ENCODE measurements at regions not wholly inside any gene's neighbourhood (a gene's known extent, or its start where the extent isn't known, plus 50 kb on each side); places are given as distances from the start of the nearest gene placed in this dataset.

DNA sequence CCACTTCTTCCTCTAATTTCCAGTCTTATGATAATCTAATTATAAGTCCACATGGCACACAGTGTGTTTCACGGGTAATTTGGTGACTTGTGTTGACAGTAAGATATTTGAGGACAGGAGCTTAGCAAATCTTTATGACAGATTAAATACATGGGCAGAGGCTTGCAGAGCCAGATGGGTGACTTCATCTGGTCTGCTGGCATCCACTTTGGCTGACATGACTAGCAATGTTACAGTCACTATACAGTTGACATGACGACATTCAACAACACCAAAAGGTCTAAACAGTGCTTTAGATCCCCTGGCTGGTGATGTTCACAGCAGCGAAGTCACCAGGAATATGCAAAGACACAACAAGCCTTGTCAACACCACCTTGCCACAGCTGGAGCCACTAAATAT lies 147.2 kb downstream of the ETS2 start:
- no peak for DNase-seq

DNA sequence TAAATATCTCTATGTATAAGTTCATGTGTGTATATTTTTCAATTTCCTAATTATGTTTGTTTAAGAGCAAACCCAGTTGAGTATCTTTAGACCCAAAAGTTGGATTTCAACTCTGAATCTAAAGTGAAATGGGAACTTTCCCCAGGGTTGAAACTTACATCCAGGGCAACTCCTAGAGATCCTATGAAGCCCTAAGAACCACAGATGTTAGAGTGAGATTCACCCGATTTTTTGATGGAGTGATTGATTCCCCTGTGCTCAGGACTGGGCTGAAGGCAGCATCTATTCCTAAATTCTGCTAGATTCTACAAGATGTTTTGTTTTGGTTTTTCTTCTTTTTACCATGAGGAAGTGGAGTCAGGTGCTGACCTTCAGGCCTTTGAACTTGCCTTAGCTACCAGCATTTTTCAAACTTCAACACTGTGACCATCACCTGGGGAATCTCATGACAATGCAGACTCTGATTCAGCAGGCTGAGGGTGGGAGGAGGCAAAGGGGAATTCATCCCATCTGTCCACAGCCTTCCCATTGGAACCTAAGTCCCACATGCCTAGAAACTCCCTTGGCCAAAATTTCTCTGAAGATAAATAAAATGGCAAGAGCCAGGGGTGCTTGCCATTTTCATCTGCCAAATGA lies 145.5 kb downstream of the ETS2 start:
- DNase-seq, result no peak

DNA sequence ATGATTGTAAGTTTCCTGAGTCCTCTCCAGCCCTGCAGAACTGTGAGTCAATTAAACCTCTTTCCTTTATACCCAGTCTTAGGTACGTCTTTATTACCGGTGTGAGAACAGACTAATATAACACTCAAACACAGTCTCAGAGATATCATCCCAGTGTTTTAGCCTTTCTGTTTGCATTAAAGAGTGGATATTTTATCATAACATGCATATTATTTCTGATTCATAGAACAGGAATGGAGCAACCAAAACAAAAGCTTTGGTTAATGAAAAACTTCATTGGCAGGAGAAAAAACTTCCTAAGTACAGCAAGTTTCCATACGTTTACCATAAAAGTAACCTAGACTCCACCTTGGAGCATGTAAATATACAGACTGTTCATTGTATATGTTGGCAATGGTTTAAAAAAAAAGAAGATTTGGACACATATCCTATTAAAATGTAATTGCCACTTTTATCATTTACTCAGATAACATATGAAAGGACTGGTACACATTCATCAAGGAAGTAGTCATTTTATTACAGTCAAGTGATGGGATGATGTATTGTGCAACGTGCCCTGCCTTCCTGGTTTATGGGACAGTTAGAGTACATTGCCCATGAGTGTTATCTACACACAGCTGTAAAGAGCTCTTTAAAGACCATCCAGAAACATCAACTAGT lies 144.8 kb downstream of the ETS2 start:
- DNase-seq, result no peak

GRCh38 chr21:38949070-38949380 lies 143.3 kb downstream of the ETS2 start:
- DNase-seq, result no peak

DNA sequence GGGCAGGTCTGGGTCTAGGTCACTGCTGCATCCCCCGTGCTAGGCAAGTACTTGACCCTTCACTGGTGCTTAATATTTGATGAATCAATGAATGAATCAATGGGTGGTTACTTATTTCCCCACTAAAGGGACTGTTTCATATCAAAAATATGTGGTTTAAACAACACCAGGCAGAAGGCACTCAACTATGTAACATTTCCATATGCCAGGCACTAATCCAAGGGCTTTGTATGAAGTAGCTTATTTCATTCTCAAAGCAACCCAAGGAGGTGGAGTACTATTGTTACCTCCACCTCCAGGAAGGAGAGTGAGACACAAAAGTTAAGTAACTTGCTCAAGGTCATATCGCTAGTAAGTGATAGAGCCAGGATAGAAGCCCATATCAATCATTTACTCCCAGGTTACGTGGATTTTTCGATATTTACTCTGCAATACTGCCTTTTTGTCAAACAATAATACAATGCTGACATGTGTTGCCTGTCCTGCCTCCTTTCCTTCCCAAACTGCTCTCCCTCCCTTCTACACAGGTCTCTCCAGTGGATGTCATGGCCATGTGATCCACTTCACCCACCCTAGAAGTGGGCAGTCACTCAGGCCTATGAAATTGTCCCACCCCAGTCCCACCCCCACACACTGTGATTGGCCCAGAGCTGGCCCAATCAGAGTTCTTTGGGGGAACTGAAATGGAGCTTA lies 142.8 kb downstream of the ETS2 start:
- no peak for DNase-seq

DNA sequence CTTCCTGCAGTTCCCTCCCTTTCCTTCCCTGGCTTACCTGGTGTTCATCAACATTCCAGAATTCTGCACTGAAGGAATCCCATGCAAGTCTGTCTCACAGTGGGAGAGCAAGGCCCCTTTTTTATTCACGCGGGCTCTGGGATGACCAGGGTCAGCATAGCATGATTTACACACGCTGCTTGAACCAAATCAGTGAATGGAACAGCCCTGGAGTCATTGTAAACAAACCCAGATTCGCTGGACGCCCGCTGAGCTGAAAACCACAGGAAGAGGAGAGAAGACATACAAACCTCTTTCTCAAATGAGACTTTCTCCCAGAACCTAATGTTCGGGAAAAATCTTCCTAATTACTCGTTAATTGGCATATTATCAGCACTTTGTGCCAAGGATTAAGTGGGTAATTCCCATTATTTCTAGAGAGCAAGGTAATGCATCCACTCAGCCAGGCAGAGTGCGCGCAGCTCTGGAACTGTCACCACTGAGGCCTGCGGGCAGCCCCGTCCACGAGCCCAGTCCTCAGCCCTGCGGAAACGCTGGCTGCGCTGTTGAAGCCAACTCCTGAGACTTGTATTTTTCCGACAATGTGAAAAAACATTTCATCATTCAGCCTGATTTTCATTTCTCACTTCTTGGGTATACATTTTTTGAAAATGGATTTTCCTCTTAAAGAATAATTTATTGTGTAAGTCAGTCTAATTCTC lies 140.0 kb downstream of the ETS2 start:
- no peak for DNase-seq

GRCh38 chr21:38944903-38945302 lies 139.2 kb downstream of the ETS2 start:
- DNase-seq, result no peak

- no peak for DNase-seq
These were observed 138.7 kb downstream of the ETS2 start for GRCh38 chr21:38944402-38944801.

DNA sequence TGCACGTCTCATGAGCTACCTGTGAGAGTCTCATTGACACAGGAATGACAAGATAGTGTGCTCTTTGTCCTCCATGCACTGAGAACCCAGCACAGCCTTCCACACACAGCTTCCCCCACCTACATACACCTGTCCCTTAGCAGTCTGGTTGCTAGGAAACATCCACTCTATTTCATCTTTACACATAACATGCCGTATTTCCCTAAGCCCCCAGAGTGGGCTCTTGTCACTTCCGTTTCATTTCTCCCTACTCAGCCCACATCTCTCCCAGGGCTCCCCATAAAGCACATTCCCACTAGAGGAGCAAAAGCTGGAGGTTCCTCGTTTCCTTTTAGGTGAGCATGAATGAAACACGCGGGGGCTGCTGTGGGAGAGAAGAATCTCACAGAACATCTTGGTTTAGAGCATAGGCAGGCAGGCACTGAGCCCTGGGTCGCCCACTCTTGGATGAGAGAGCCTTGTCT lies 137.1 kb downstream of the ETS2 start:
- DNase-seq, result no peak

DNA sequence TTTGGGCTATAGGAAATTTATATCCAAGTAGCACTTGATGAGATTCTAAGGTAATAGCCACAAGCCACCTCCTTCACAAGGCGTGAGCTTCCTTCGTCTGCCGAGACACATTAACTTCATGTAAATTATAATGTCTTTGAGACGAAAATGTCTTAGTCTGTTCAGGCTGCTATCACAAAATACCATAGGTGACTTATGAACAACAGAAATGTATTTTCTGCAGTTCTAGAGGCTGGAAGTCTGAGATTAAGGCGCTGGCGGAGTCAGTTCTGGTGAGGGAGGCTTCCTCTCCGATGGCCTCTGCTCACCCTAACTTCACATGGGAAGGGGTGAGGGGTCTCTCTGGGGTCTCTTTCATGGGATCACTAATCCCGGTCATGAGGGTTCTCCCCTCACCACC lies 133.0 kb downstream of the ETS2 start:
- no peak for DNase-seq

- DNase-seq, result no peak
These were observed 132.6 kb downstream of the ETS2 start for GRCh38 chr21:38938343-38938742.

DNA sequence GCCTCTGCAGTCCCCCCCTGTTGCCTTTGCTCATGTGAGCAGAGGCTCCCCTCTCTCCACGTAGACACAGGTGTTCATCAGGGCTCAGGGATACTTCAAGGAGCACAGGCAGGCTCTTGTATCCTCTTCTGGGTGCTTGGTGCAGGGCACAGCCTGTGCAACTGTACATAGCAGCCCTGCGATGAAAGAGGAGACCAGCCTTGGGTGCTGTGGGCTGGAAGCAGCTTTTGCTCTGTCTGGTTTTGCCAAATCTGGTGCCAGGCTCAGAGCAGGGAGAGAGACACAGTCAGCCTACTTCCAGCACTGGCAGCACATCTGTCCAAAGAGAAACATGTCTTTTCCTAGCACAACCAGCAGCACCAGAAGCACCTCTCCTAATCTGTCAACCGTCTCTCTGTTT lies 132.1 kb downstream of the ETS2 start:
- DNase-seq, result no peak

GRCh38 chr21:38937286-38937790 lies 131.6 kb downstream of the ETS2 start:
- DNase-seq, result no peak

DNA sequence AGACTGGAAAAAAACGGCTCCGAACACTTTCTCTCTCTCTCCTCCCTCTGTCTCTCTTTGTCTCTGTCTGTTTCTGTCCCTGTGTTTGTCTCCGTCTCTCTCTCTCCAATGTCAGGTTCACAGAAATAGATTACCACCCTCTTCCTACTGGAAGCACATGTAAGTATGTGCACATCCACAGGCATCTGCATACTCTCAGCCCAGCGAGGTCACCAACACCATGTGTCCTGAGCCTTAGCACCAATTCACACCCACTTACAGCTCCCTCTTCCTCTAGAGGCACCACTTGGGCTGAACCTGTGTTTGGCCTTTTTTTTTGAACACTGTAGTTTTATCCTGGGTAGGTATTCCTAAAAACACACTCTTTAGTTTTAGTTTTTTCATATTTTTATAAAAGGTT lies 130.5 kb downstream of the ETS2 start:
- DNase-seq, result no peak

GRCh38 chr21:38933731-38934130 lies 128.0 kb downstream of the ETS2 start:
- DNase-seq, result no peak

DNA sequence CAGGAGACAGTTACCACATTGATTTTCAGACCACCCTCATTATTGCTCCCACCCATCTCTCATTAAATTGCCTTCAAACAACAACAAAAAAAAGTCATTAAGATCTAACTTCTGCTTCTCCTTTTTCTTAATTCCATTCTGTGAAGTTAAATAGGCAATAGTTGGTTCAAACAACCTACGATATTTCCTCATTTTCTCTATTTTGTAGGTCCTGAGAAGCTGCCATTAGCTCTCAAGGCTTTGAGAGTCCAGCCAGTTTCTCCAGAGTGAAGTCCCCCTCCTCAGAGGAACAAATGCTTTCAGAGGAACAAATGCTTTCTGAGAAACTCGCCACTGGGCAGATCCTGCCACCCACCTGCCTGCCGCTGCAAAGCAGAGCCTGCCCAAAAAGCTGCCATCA lies 125.6 kb downstream of the ETS2 start:
- no peak for DNase-seq

DNA sequence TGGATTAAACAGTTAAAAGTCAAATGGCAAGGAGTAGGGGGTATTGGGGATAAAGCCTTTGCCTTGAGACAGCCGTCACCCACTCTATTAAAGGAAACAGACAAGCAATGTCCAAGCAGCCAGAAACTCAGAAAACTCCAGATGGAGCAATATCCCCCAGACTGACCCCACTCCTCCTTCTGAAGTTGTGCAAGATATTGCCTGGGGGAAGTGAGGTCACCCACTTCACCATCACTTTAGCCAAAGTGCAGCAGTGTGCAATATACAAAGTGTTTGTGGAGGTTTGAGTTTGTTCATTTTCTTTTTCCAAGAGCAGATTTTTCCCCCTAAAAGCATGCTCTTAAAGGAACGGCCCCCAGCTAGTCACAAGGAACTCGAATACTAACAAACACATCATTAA lies 125.1 kb downstream of the ETS2 start:
- no peak for DNase-seq

- DNase-seq, result no peak
These were observed 124.3 kb downstream of the ETS2 start for GRCh38 chr21:38930066-38930465.

- DNase-seq, result no peak
These were observed 123.9 kb downstream of the ETS2 start for GRCh38 chr21:38929652-38930051.

- no peak for DNase-seq
These were observed 123.4 kb downstream of the ETS2 start for GRCh38 chr21:38929142-38929541.

DNA sequence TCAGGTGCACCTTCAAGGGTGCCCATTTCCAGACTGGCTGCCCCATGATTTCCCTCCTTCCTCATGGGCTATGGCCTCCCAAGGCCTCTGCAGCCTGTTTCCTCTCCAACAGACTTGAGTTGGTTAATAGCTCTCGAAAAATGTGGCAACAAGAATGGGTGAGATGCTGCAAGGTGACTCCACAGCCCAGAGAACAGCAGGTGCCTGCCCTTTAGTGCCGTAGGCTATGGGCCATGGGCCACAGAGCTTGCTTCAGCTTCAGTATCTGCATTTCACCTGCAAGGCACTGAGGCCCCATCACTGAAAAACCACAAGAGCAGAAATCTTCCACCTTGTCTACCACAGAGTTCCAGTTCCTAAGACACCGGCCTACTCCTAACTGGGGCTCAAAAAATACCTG lies 122.0 kb downstream of the ETS2 start:
- DNase-seq, result no peak

GRCh38 chr21:38925923-38926322 lies 120.2 kb downstream of the ETS2 start:
- no peak for DNase-seq

- DNase-seq, result no peak
These were observed 119.7 kb downstream of the ETS2 start for GRCh38 chr21:38925478-38925877.

DNA sequence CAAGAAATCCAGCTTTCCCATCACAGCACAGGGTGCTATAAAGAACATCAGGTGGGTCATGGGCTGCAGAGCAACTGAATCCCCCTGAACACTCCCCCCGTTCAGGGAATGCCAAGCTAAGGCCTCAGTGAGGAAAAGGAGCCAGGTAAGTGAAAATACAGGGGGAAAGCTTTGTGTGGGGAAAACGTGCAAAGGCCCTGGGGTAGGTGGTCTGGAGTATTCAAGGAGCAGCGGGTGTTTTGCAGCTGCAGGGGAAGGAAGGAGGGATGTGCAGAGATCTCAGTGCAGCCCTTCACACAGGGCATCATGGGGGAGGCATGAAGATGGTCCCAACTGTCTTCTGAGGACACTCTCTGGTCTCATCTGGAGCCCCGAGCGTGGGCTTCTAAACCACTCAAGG lies 119.2 kb downstream of the ETS2 start:
- no peak for DNase-seq

Measured in stimulated activated CD4-positive, alpha-beta T cell treated with anti-CD3 and anti-CD28 coated beads, Interleukin-4, amount 100 ng/mL, for 4 hours (primary cell).